Natural killer cell treated with Interleukin-12 subunit alpha and Interleukin-12 subunit beta and Interleukin-15 and Interleukin-18, amount 100 ng/mL, for 72 hours (primary cell): ENCODE measurements at regions not wholly inside any gene's neighbourhood (a gene's known extent, or its start where the extent isn't known, plus 50 kb on each side); places are given as distances from the start of the nearest gene placed in this dataset.

Experiments
- ATAC-seq, 2 donors: fragments of 150-1000 bp; cut with Tn5 transposase in 1 of 2; sonication (Bioruptor Pico), chemical (Tn5 transposase) in 1 of 2; 2 replicates each; pipeline ENCODE4 v1.10.0; 2021
- DNase-seq: peaks from one replicate; pipeline ENCODE4 v3.0.0; 2022; ENCODE audit warnings: low spot score
- H3K27ac Mint-ChIP-seq, 2 donors: 1 replicate in 1 of 2; 2 replicates in 1 of 2; pipeline ENCODE4 v1.8.0; 2022; ENCODE audit warnings: mixed read lengths in 2 of 2, mild to moderate bottlenecking in 1 of 2, moderate library complexity in 1 of 2
- H3K27me3 Mint-ChIP-seq, 2 donors: 1 replicate in 1 of 2; 2 replicates in 1 of 2; pipeline ENCODE4 v1.8.0; 2022; ENCODE audit warnings: mixed read lengths in 2 of 2
- H3K36me3 Mint-ChIP-seq: one replicate; pipeline ENCODE4 v1.8.0; 2022; ENCODE audit warnings: mixed read lengths
- H3K4me1 Mint-ChIP-seq, 2 donors: 1 replicate in 1 of 2; 2 replicates in 1 of 2; pipeline ENCODE4 v1.8.0; 2022; ENCODE audit warnings: low read depth in 2 of 2, mixed read lengths in 2 of 2, mild to moderate bottlenecking in 1 of 2
- H3K4me3 Mint-ChIP-seq: one replicate; pipeline ENCODE4 v1.8.0; 2022; ENCODE audit warnings: mixed read lengths
- H3K9me3 Mint-ChIP-seq: 2 replicates; pipeline ENCODE4 v1.8.0; 2022; ENCODE audit warnings: mixed read lengths

DNA sequence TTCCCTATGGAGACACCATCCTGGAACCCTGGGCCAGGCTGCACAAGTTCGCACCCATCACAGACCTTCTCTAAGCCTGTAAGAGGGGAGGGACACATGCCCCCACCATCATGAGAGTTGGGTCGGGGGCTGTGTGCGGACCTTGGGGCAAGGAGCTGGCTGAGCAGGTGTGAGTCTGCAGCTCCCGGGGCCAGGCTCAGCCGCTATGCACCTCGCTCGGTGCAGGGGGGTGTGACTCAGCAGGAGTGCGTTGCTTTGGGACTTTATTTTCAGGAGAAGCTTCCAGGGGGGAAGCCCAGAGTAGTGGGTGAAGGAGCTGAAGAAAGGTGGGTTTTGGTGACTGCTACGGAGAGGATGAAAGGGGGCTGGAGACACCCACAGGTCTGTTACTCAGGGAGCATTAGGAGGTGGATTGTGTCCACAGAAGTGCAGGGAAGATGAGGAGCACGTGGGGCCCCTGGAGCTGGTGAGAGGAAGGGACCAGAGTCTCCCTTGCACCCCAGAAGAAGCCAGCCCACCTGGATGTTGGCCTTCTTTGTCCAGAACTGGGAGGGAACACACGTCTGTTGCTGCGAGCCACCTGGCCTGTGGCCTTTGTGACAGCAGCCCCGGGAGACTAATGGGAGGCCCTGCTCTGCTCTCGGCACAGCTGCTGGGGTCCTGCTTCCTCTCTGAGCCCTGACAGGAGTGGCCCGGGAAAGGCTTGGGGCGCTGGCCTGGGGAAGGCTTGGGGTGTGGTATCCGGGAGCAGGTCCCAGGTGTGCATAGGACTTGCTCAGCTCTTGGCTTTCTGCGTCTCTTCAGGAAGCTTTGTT is 162.6 kb downstream of the TEX29 start:
- H3K4me1 Mint-ChIP-seq, result no peaks in the 10 kb centered on the region
- H3K36me3 Mint-ChIP-seq, result no peaks in the 10 kb centered on the region
- no peak overlapping the region for H3K27ac Mint-ChIP-seq
- H3K27me3 Mint-ChIP-seq, result peaks cover 2 to 5% of the 10 kb centered on the region in 2 donors
- H3K4me3 Mint-ChIP-seq, result no peak overlapping the region
- DNase-seq, result no peak
- H3K9me3 Mint-ChIP-seq, result no peaks in the 10 kb centered on the region
- no peak for ATAC-seq

DNA sequence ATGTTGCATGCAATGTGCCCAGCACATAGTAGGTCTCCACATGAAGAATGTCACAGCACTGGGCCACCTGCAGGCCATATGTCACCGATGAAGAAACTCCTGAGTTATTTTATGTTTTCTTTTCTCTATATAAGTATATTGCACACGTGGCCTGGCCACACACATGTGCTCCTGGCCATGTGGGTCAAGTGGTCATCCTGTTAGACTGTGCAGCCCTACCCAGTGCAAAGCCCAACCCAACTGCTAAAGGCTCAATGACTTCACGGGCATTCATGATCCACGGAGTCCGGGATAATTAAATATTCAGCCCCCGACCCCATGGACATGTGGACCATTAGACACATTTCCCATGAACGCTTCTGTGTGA is 163.2 kb downstream of the TEX29 start:
- no peak overlapping the region for H3K27ac Mint-ChIP-seq
- ATAC-seq, result no peak

DNA sequence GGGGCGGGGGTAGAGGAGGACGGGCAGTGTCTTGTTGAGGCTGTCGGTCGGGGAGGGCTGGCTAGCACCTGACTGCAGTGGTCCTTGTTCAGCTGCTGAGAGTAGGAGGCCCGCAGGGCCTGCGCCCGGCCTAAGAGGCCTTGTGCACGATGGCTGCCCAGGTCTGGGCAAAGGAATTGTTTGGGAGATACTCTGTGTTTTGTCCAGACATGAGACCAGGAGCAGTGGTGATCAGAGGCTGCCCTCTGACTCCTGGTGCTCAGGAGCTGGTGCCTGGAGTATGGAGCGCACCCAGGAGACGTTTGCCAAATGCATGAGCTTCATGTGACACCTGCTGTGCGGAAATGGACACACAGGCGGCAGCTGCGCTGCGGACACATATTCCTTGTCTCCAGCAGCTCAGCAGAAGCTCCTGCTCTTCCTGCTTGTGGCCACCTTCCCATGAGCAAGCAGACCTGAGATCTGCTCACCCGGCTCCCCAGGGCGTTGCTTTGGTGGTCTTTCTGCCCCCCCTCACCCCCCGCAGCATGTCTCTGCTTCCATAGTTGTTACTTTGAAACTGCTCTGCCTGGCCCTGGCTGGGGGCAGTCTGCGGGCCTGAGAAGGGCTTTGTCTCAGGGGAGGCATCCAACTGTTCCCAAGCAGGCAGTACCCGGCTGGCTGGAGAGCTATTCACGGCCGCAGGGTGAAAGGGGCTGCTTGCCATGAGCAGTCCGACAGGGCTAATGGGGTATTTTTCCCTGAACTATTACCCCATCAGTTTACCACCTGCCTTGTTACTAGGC is 163.9 kb downstream of the TEX29 start:
- Mint-ChIP-seq H3K27ac (no peak overlapping the region), H3K36me3 (no peaks in the 10 kb centered on the region), H3K4me1 (no peaks in the 10 kb centered on the region), H3K27me3 (peaks cover 2 to 5% of the 10 kb centered on the region in 2 donors), H3K4me3 (no peak overlapping the region), H3K9me3 (no peaks in the 10 kb centered on the region)
- ATAC-seq, result no peak
- DNase-seq, result no peak

More for the DNA sequence above, 163.2 kb downstream of the TEX29 start:
- no peaks in the 10 kb centered on the region for H3K4me1 Mint-ChIP-seq
- peaks cover 2 to 5% of the 10 kb centered on the region in 2 donors for H3K27me3 Mint-ChIP-seq
- no peak overlapping the region for H3K4me3 Mint-ChIP-seq
- no peak for DNase-seq
- H3K9me3 Mint-ChIP-seq, result no peaks in the 10 kb centered on the region
- H3K36me3 Mint-ChIP-seq, result no peaks in the 10 kb centered on the region

DNA sequence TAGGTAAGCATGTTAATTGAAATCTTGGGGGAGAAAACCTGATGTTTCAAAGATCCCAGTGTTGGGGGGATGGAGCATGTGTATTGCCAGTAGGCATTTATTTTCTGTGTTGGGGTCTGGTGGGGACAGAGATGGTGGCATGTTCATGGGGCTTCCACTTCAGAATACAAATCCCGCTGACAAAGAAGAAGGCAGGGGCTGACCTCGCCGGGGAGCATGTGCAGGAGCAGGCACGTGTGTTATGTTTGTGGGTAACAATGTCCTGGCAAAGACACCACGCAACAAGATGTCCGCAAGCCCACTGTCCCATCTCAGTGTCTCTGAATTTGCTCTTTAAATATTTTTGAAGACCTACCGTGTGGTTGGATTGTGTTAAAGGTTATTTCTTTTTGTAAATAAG is 164.5 kb downstream of the TEX29 start:
- no peaks in the 10 kb centered on the region for H3K4me1 Mint-ChIP-seq
- no peak overlapping the region for H3K4me3 Mint-ChIP-seq
- no peak overlapping the region for H3K27ac Mint-ChIP-seq
- H3K9me3 Mint-ChIP-seq, result no peaks in the 10 kb centered on the region
- H3K27me3 Mint-ChIP-seq, result peaks cover 2 to 5% of the 10 kb centered on the region in 2 donors
- H3K36me3 Mint-ChIP-seq, result no peaks in the 10 kb centered on the region
- no peak for ATAC-seq
- no peak for DNase-seq

DNA sequence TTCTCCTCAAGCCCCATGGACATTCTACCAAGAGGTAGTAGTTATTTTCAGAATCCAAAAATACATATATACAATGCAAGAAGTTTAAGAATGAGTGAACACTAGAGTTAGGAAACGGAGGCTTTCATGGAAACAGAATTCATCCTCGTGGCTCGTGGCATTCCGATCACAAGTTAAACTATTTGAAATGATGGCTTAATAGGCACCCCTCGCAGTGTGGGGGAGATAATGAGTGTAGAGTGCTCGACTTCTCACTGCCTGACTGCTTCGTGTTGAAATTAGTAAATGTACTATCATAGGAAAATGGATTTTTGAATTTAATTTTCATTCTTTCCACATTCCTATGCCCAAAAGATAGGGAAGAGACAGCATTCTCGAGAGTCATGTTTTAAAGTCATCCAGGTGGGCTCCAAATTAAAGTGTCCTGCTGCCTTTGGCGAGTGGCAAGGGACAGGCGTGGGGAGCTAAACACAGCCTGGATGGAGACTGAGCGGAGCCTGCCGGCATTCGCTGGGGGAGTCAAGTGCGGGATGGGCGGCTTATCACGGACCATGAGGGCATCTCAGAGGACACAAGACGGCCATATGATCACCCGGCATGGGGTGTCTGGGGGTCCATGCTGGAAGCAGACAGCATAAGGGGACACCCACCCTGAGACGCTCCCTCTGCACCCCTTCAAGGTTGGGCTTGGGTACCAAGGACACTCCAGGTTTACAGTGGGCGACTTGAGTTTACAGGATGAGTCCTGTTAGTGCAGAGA is 165.2 kb downstream of the TEX29 start:
- DNase-seq (no peak), ATAC-seq (no peak)
- H3K36me3 Mint-ChIP-seq, result no peaks in the 10 kb centered on the region
- peaks cover 2 to 5% of the 10 kb centered on the region in 2 donors for H3K27me3 Mint-ChIP-seq
- no peaks in the 10 kb centered on the region for H3K9me3 Mint-ChIP-seq
- no peak overlapping the region for H3K4me3 Mint-ChIP-seq
- H3K4me1 Mint-ChIP-seq, result no peaks in the 10 kb centered on the region
- H3K27ac Mint-ChIP-seq, result no peak overlapping the region

DNA sequence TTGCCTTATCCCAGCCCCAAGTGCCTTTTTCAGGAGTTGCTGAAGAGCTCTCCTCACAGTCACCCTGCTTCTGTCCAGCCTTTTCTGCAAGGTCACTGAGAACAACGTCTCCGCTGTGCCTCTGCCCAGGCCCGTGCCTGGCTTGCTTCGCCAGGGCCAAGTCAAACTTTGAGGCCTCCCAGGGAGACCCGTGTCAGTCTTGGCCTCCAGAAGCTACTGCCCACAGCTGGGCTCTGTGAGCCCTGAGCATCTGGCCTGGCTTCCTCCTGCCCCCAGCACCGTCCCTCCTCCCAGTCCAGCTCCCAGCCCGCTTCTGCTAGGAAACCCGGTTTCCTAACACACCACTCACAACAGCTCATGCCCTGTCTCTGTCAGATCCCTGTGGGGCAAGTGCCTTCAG is 165.9 kb downstream of the TEX29 start:
- Mint-ChIP-seq H3K4me3 (no peak overlapping the region), H3K27me3 (peaks cover 2 to 5% of the 10 kb centered on the region in 2 donors), H3K36me3 (no peaks in the 10 kb centered on the region), H3K9me3 (no peaks in the 10 kb centered on the region), H3K4me1 (no peaks in the 10 kb centered on the region), H3K27ac (no peak overlapping the region)
- ATAC-seq, result no peak
- DNase-seq, result no peak

DNA sequence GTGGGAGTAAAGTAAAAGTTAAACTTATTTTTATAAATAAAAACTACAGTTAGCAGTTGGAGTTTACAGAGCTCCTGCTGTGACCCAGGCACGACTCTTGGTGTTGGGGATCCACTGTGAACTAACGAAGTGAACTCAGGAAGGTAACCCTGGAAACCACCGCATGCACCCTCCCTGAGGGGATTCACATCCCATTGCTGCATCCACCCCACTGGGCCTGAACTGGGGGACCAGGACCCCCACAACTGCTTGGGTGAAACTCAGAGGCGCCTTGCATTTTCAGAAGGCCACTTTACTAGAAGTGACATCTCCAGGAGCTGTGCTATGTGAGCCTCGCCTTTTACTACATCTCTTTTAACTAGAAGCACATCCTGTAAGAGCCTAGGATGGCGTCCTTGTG is 166.4 kb downstream of the TEX29 start:
- H3K4me1 Mint-ChIP-seq, result no peaks in the 10 kb centered on the region
- no peak overlapping the region for H3K27ac Mint-ChIP-seq

DNA sequence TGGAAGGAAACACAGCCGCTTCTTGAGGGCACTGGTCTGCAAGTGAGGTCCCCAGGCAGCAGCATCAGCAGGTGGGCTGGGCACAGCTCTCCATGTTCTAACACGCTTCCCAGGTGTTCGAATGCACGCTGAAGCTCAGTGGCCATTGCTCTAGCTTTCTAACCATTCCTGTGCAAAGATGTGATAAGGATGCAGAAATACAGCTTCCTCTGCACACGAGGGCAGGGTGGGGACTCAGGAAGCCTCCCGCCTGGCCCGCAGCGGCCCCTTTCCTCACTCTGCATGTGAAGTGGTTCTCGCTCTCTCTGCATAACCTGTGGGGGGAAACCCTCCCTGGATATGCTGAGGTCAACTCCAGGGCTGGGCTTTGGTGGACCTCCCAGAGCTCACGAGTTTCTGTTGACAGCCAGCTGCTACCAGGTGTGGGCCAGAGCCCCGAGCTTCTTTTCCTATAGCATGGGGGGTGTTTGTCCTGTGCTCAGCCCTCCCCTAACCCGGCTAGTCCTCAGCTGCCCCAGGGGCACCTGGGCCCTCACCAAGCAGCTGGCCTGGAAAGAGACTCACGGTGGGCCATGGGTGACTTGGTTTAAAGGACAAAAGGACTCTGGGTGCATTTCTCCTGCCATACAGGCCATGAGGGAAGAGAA is 168.2 kb downstream of the TEX29 start:
- ATAC-seq (no peak), DNase-seq (no peak)
- Mint-ChIP-seq H3K4me1 (no peaks in the 10 kb centered on the region), H3K27ac (no peak overlapping the region), H3K4me3 (no peak overlapping the region), H3K36me3 (no peaks in the 10 kb centered on the region), H3K27me3 (peaks cover 4 to 6% of the 10 kb centered on the region in 2 donors), H3K9me3 (no peaks in the 10 kb centered on the region)

More for the DNA sequence above, 166.4 kb downstream of the TEX29 start:
- Mint-ChIP-seq H3K36me3 (no peaks in the 10 kb centered on the region), H3K27me3 (peaks cover 2 to 5% of the 10 kb centered on the region in 2 donors), H3K4me3 (no peak overlapping the region), H3K9me3 (no peaks in the 10 kb centered on the region)
- DNase-seq, result no peak
- ATAC-seq, result no peak

DNA sequence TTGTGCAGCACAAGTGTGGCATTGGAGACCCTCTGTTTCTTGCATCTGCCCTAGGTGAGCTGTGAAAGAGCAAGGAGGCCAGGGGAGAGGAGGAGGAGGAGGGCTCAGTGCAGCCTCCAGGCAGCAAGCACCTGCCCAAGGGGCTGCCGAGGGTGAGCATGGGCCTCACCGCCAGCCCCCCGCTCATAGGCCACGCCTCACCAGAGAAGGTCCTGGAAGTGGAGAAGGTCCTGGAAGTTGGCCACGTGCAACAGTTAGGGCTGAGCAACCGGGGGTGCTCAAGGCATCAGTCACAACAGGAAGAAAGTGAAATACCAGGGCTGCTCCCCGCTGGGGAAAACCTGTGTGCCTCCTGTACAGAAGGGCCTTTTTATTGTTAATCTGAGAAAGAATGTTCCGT is 168.9 kb downstream of the TEX29 start:
- no peak overlapping the region for H3K4me3 Mint-ChIP-seq
- no peaks in the 10 kb centered on the region for H3K9me3 Mint-ChIP-seq
- ATAC-seq, result no peak
- no peak overlapping the region for H3K27ac Mint-ChIP-seq
- no peak for DNase-seq
- no peaks in the 10 kb centered on the region for H3K4me1 Mint-ChIP-seq
- no peaks in the 10 kb centered on the region for H3K36me3 Mint-ChIP-seq
- peaks cover 0 to 4% of the 10 kb centered on the region in 2 donors for H3K27me3 Mint-ChIP-seq

DNA sequence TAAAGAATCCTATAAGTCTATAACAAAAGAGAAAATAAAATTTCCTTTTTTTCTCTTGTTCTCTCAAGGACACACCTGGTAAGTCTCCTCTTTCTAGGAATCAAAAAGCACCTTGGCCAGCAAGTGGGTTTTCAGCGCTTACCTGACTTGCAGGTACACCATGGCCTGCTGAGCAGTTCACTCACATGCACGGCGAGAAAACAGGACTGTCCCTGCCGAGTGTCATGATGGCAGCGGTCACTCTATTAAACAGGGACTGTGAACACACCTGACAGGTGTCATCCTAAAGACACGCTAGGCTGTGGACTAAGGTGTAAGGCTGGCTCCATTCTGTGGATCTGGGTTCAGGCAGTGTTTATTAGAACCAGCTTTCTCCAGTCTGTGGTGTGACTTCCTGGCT is 170.2 kb downstream of the TEX29 start:
- H3K9me3 Mint-ChIP-seq, result no peaks in the 10 kb centered on the region
- no peaks in the 10 kb centered on the region for H3K36me3 Mint-ChIP-seq
- H3K27ac Mint-ChIP-seq, result no peak overlapping the region
- H3K27me3 Mint-ChIP-seq, result peaks cover 0 to 4% of the 10 kb centered on the region in 2 donors
- no peaks in the 10 kb centered on the region for H3K4me1 Mint-ChIP-seq
- DNase-seq (no peak), ATAC-seq (no peak)
- no peak overlapping the region for H3K4me3 Mint-ChIP-seq

DNA sequence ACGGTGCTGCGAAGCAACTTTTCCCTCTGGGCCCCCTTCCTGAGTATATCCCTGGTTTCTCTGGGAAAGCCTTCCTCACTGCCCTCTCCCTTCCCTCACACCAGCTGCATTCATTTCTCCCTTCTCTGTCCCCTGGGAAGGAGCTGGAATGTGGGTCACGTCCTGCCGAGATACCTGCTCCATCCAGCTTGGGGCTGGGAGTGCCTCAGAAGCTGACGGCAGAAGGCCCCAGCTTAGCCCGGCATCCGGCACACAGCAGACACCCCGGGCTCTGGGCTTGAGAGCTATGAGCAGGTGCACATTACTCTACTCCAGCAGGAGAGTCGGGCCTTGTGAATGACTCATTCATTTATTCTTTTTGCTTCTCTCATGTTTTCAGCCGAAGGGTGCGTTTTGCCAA is 170.6 kb downstream of the TEX29 start:
- no peaks in the 10 kb centered on the region for H3K36me3 Mint-ChIP-seq
- H3K9me3 Mint-ChIP-seq, result no peaks in the 10 kb centered on the region
- no peaks in the 10 kb centered on the region for H3K4me1 Mint-ChIP-seq
- no peak overlapping the region for H3K27ac Mint-ChIP-seq
- DNase-seq (no peak), ATAC-seq (no peak)
- H3K27me3 Mint-ChIP-seq, result peaks cover 0 to 4% of the 10 kb centered on the region in 2 donors
- no peak overlapping the region for H3K4me3 Mint-ChIP-seq

DNA sequence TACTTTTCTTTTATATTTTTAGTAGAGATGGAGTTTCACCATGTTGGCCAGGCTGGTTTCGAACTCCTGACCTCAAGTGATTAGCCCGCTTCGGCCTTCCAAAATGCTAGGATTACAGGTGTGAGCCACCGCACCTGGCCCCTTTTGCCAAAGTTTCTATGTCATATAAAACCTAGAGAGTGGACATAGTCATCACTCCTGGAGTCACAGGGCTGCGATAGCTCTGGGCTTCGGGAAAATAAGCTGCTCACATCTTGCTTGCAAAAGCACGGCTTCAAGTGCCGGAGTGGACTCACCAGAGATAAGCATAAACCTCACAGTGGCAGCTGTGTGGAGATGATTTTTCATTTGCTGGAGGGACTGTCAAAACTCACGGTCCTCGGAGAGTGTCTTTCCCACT is 171.2 kb downstream of the TEX29 start:
- no peaks in the 10 kb centered on the region for H3K4me1 Mint-ChIP-seq

DNA sequence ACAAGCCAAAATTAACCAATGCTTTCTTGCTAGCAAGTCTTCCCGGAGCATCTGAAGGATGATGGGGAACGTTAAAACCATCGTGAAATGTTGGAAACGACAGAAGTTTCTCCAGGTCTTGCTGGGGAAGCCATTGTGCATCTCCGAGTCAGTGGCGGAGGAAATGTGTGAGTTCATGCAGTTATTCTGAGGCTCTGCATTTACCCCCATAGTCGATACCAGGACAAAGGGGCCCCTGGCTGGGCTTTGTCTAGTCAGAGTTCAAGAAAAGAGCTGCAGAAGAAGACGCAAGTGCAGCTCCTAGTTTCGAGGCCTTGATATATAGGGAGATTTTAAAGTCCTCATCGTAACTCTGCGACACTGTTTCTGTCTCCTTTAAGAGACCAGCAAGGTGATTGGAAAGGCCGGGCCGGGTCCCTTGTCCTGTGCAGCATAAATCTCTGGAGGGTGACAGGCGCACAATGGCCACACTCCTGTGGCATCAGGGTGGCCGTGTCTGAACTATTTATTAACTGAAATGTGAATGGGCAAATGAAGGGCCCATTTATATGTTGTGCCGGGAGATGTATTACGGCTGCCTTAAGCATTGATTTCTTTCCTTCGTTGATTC is 172.0 kb downstream of the TEX29 start:
- H3K27me3 Mint-ChIP-seq, result peaks cover 0 to 4% of the 10 kb centered on the region in 2 donors
- no peaks in the 10 kb centered on the region for H3K4me1 Mint-ChIP-seq
- H3K36me3 Mint-ChIP-seq, result no peaks in the 10 kb centered on the region
- H3K9me3 Mint-ChIP-seq, result no peaks in the 10 kb centered on the region
- H3K27ac Mint-ChIP-seq, result no peak overlapping the region
- ATAC-seq (no peak), DNase-seq (no peak)
- H3K4me3 Mint-ChIP-seq, result no peak overlapping the region

More for the DNA sequence above, 171.2 kb downstream of the TEX29 start:
- H3K36me3 Mint-ChIP-seq, result no peaks in the 10 kb centered on the region
- peaks cover 0 to 4% of the 10 kb centered on the region in 2 donors for H3K27me3 Mint-ChIP-seq
- ATAC-seq (no peak), DNase-seq (no peak)
- no peaks in the 10 kb centered on the region for H3K9me3 Mint-ChIP-seq
- no peak overlapping the region for H3K4me3 Mint-ChIP-seq
- no peak overlapping the region for H3K27ac Mint-ChIP-seq
